GM18868 (cell line): ENCODE measurements at regions not wholly inside any gene's neighbourhood (a gene's known extent, or its start where the extent isn't known, plus 50 kb on each side); places are given as distances from the start of the nearest gene placed in this dataset.
A peak's percentile ranks its signal among the peaks of the same experiment; 100 is the strongest.
"Not testable (repeated sequence)": the region's sequence is repeated elsewhere in the genome, so short reads cannot be mapped to it uniquely, and the experiment has no call there.

ENCODE experiments used
- ATAC-seq: cut with Tn5 transposase; IDR thresholded peaks from one replicate; pipeline ENCODE4 v1.9.1; 2021; ENCODE audit warnings: mild to moderate bottlenecking, moderate library complexity; ENCODE audit not compliant: unreplicated experiment

DNA sequence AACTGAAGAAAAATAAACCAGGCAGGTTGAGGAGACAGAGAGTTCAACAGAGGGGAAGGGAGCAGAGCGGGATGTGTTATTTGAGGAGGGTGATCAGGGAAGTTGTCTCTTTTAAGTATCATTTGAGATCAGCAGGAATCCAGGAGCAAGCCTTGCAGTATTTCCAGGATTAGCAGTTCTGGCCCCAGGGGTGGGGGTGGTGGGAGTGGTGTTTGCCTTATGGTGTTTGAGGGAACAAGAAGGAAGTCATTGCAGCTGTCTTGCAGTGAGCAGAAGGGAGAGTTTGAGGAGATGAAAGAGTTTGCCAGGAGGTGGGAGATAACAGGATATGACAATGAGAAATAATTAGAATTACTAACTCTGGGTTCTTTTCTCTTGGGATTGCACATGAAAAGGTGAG, 418.6 kb downstream of the NELL2 start:
- no peak for ATAC-seq

- not testable (repeated sequence) for ATAC-seq
Observed at GRCh38 chr12:44454959-44455358, 421.2 kb downstream of the NELL2 start.

DNA sequence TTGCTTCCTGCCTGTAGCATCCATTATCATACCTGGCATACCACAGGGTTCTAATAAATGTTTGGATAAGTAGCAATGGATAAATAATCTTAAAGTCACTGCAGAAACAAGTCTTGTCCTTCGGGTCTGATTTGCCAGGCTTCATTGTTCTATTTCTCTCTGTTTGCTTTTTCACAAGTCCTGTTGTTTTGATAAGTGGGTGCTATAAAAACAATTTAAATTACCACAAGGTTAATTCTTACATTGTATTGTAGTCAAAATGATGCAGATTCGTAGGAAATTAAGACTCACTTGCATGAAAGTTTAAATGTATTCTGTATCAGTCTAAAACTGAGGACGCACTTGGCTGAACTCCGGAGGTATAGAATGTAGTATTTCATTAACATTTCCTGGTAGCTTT, 429.9 kb downstream of the NELL2 start:
- ATAC-seq, result no peak

GRCh38 chr12:44441155-44441554, 435.0 kb downstream of the NELL2 start:
- ATAC-seq, result peak; percentile 80
